Smooth muscle cell of the brain vasculature (primary cell): ENCODE measurements at regions not wholly inside any gene's neighbourhood (a gene's known extent, or its start where the extent isn't known, plus 50 kb on each side); places are given as distances from the start of the nearest gene placed in this dataset.

ENCODE experiments used
- DNase-seq: peaks from one replicate; pipeline ENCODE4 v3.0.0-alpha.2; 2012; ENCODE audit warnings: low read depth, low spot score

GRCh38 chr10:78850644-78851435, 217.9 kb upstream of the ZMIZ1 start:
- no peak for DNase-seq

DNA sequence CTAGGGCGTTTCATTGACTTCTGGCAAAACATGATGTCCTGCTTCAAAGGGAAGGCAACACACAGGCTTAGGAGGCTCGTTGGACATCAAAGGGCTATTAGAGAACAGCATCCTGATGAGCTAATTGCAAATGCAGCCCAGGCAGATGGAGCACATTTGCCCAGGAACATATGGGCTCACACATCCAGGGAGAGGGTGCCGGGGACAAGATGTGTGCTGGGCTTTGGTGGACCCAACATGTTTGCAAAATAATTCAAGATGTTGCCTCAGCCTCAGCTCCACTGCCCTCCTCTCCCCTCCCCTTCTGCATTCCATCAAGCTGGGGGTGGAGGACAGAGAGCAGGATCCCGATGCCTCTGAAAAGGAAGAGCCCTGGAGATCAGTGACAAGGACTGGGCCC, 217.1 kb upstream of the ZMIZ1 start:
- no peak for DNase-seq

DNA sequence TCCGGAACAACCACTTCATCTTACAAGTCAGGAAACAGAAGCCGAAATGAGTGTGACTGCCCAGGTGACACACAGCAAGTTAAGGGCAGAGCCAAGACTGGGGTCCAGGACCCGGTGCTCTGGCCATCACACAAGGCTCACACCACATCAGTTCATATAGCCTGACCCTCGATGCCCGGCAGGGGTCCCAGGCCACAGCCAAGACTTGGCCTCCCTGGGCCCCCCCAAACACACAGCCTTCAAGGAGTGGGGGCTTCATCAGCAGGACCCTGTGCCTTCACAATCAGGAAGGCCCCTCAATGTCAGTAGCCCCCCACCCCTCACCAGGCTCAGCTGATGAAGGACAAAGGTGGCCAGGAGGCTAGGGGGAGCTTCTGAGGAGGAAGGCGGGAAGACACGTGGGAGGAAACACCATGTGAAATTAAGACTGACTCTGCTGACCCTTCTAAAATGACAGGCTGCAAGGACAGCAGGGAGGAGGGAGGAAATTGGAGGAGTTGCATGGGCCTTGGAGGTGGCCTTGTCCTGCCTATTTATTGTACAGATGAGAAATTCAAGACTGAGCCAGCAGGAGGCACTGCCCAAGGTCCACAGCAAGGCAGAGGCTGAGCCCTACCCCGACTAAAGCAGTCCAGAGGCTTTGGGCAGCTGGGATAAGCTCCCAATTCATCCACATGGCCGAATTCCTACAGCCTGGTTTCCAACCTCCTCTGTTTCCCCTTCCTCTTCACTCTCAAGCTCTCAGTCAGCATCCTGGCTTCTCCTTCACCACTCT, 216.1 kb upstream of the ZMIZ1 start:
- no peak for DNase-seq

- no peak for DNase-seq
Measured at GRCh38 chr10:78853864-78854263, 214.9 kb upstream of the ZMIZ1 start.

- no peak for DNase-seq
Measured at GRCh38 chr10:78856421-78856820, 212.3 kb upstream of the ZMIZ1 start.

DNA sequence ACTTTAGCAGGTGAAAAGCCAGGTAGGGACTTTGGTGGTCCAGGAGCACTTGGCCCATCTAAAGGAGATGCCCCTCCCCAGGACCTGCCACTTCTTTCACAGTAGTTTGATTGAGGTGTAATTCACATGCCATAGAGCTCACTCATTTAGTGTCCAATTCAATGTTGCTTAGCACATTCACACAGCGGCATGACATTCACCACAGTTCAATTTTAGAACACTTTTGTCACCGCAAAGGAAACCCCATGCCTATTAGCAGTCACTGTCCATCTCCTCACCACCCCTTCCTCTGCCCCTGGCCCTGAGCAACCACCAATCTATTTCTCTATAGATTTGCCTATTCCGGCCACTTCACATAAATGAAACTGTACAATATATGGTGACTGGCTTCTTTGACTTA, 211.6 kb upstream of the ZMIZ1 start:
- DNase-seq, result no peak

DNA sequence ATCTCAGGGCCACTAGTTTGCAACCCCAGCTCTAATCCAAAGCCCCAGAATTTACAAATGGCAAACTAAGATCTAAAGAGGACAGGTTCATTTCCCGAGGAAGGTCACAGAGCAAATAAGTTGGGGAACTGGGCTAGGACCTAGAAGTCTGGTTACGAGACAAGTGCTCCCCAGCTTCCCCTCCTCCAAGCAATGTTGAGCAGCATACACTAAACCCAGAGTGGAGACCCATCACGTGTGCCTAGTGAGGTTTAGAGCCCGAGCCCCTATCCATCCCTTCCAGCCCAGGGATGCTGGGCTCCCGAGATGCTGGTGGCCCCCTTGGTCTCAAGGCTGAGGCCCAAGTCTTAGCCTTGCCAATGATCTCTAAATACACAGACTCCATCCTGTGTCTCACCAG, 209.5 kb upstream of the ZMIZ1 start:
- no peak for DNase-seq

DNA sequence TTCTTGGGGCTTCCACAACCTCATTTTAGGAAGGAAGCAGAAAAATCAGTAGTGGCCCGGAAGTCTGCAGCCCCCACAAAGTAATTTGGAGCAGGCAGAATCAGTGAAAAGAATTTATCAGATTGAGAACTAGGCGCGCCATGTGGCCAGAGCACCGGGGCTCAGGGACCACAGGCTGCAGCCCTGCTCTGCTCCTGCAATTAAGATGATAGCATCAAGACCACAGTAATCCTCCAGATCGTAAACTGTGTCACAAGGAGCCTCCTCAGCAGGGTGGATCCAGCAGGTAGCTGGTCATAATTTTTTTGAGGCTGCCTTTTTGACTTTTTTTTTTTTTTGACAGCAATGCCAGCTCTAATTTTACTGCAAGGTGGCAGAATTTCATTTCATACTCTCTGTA, 209.0 kb upstream of the ZMIZ1 start:
- no peak for DNase-seq

DNA sequence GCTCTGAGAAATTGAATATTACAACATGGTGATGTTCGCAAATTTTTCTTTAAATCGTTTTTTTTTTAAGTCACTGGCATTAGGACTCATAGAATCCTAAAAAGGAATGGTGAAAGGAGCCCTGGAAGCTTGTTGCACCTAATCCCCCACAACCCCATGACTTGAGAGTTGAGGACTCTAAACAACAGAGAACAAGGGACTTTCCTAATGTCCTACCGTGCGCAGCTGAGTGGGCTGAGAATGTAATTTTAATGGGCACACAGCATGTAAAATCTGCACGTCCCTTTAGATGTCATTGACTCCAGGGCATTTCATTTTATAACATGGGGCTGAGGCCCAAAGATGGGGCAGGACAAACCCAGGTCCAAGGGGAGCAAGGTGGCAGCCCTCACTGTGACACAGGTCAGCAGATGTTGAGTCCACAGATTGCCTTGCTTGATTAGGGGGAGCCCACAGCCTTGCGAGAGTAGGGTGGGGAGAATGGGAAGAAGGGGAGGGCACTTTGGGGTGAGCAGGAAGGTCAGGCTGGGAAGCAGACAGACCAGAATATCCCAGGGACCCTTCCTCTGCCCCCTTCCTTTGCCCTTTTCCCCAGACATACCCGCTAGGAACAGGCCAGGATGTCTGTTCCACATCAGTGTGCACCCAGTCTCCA, 208.4 kb upstream of the ZMIZ1 start:
- no peak for DNase-seq

GRCh38 chr10:78861529-78862327, 207.0 kb upstream of the ZMIZ1 start:
- DNase-seq, result no peak

- DNase-seq, result no peak
Measured at GRCh38 chr10:78862328-78862640, 206.5 kb upstream of the ZMIZ1 start.

DNA sequence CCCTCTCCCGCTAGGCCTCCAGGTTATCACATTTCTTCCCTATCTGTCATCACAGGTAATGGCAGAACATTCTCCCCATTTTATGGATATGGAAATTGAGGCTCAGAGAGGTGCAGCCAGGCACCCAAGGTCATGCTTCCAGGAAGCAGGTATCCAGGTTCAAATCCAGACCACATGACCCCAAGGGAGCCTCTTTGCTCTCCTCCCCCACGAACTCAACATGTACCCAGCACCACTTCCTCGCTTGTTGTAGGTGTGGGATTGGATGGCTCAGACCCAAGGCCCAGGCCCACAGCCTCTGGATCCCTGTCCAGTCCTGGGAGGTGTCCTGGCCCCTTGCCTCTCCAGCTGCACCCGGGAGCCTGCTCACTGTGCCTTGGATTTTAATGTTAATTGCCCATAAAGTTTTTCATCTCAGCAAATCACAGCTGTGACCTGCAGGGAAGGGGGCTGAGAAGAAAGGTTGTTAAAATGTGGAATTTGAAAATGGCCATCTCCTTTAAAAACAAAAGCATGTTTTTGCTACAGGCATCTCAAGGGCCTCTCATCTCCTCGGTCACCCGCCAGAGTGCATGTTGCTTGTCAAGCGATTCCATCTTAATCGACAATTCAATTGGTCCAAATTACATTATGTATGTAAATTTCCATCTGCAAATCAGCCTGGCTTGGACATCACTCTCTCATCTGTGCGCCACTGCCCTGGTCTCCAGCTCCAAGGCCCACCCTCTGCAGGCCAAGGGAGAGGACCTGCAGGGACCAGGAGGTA, 205.4 kb upstream of the ZMIZ1 start:
- no peak for DNase-seq

DNA sequence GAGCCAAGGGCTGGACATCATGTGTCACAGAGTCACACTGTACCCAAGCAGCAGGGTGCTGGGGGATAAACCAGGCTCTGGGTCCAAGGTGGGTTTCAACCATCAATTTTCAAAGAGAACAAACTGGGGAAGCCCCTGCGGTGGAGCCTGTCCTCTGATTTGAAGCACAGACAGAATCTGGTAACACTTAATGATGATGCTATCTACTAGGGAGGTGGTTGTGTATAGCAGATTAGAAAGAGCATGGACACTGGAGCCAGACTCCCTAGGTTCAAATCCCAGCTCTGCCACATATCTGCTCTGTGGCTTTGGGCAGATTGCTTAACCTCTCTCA, 204.9 kb upstream of the ZMIZ1 start:
- no peak for DNase-seq

GRCh38 chr10:78864761-78865537, 203.8 kb upstream of the ZMIZ1 start:
- no peak for DNase-seq

- no peak for DNase-seq
Measured at GRCh38 chr10:78865538-78865875, 203.3 kb upstream of the ZMIZ1 start.

- DNase-seq, result no peak
Measured at GRCh38 chr10:78865931-78866717, 202.6 kb upstream of the ZMIZ1 start.

GRCh38 chr10:78866731-78867554, 201.8 kb upstream of the ZMIZ1 start:
- DNase-seq, result no peak

- DNase-seq, result no peak
Measured at GRCh38 chr10:78867555-78867939, 201.2 kb upstream of the ZMIZ1 start.

- no peak for DNase-seq
Measured at GRCh38 chr10:78868048-78868447, 200.7 kb upstream of the ZMIZ1 start.
